Small intestine (tissue), 7 donors: ENCODE measurements at regions not wholly inside any gene's neighbourhood (a gene's known extent, or its start where the extent isn't known, plus 50 kb on each side); places are given as distances from the start of the nearest gene placed in this dataset.
A peak's percentile ranks its signal among the peaks of the same experiment; 100 is the strongest.

Source experiments
- DNase-seq, 2 donors: peaks; one replicate each; pipeline versions ENCODE4 v3.0.0 to v3.0.0-alpha.2; 2013
- FAIRE-seq: peaks from 2 replicates; lab custom pipeline; 2012; peaks lifted over from hg19 to GRCh38; lab: Jason Lieb, UNC
- H3K27ac ChIP-seq, 3 donors: one replicate each; pipeline ENCODE4 v1.5.1; 2013; ENCODE audit warnings: low read length in 2 of 3, mild to moderate bottlenecking in 2 of 3, control low read depth in 1 of 3, inconsistent platforms in 1 of 3, low read depth in 1 of 3, moderate library complexity in 1 of 3
- H3K27me3 ChIP-seq, 3 donors: one replicate each; pipeline ENCODE4 v1.6.1; 2013; ENCODE audit warnings: low read length in 3 of 3, inconsistent platforms in 1 of 3; ENCODE audit not compliant: control insufficient read depth in 3 of 3, insufficient read depth in 3 of 3
- H3K36me3 ChIP-seq, 3 donors: one replicate each; pipeline ENCODE4 v1.6.1; 2013; ENCODE audit warnings: low read length in 3 of 3, inconsistent platforms in 1 of 3, low read depth in 1 of 3, mild to moderate bottlenecking in 1 of 3, moderate library complexity in 1 of 3; ENCODE audit not compliant: control insufficient read depth in 3 of 3, insufficient read depth in 2 of 3
- H3K4me1 ChIP-seq, 3 donors: one replicate each; pipeline ENCODE4 v1.6.1; 2013; ENCODE audit warnings: low read length in 2 of 3, inconsistent platforms in 1 of 3, low read depth in 1 of 3, mild to moderate bottlenecking in 1 of 3, moderate library complexity in 1 of 3; ENCODE audit not compliant: control insufficient read depth in 3 of 3, insufficient read depth in 2 of 3
- H3K4me3 ChIP-seq, 3 donors: one replicate each; pipeline ENCODE4 v1.5.1; 2013; ENCODE audit warnings: low read length in 3 of 3, control low read depth in 1 of 3, inconsistent platforms in 1 of 3, low read depth in 1 of 3, mild to moderate bottlenecking in 1 of 3, moderate library complexity in 1 of 3
- H3K9me3 ChIP-seq, 2 donors: one replicate each; pipeline ENCODE4 v1.6.1; 2013; ENCODE audit warnings: low read depth in 1 of 2, low read length in 1 of 2; ENCODE audit not compliant: control insufficient read depth in 2 of 2, insufficient read depth in 1 of 2
- WGBS, 3 donors: extraction: QIAGEN DNeasy Blood & Tissue Kit; methylation state at CpG; one replicate each; pipeline ENCODE4 v1.1.7; 2013; 5-methylcytosine and 5-hydroxymethylcytosine counted together
- donor health status: healthy with polysubstance abuse.
- donor health status: control.
- donor health status: control.
- donor health status: Bipolar disorder and iron deficiency.
- donor health status: healthy.

DNA sequence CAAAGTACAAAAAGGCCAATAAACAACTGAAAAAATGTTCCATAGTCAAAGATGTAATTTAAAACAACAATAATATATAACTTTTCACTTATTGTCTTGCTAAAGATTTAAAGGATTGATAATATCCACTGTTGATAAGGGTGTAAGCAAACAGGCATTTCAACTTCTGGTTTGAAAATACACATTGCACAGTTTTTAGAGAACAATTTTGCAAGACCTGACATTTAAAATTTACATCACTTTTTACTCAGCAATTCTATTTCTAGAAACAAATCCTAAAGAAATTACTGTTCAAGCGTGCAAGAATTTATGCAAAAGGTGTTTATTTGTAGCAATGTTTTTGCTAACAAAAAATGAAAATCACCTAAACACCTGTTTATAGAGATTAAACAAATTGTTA lies 120.4 kb downstream of the TDRD15 start:
- Histone ChIP-seq H3K27me3 (no peaks in the 10 kb centered on the region), H3K9me3 (no peaks in the 10 kb centered on the region), H3K27ac (no peak overlapping the region), H3K4me3 (no peak overlapping the region), H3K4me1 (no peaks in the 10 kb centered on the region), H3K36me3 (no peaks in the 10 kb centered on the region)
- FAIRE-seq (no peak), DNase-seq (no peak)
- WGBS, 3 donors: 88 to 96% (median 88%) methylated on average over 1 of the region's 1 CpG

- WGBS, 3 donors: 60 to 75% (median 69%) methylated on average over 2 of the region's 2 CpGs
- FAIRE-seq (no peak), DNase-seq (no peak)
- Histone ChIP-seq H3K9me3 (no peaks in the 10 kb centered on the region), H3K27ac (no peak overlapping the region), H3K4me1 (no peaks in the 10 kb centered on the region), H3K4me3 (no peak overlapping the region), H3K36me3 (no peaks in the 10 kb centered on the region), H3K27me3 (no peaks in the 10 kb centered on the region)
Measured at GRCh38 chr2:21245565-21245964, 121.8 kb downstream of the TDRD15 start.

- Histone ChIP-seq H3K9me3 (no peaks in the 10 kb centered on the region), H3K4me3 (no peak overlapping the region), H3K4me1 (peaks cover 0 to 2% (median 0%) of the 10 kb centered on the region in 3 donors), H3K27me3 (no peaks in the 10 kb centered on the region), H3K36me3 (no peaks in the 10 kb centered on the region), H3K27ac (no peak overlapping the region)
- DNase-seq (no peak), FAIRE-seq (no peak)
- 79 to 86% (median 81%) methylated on average over 3 of the region's 3 CpGs for WGBS, 3 donors
Measured at GRCh38 chr2:21249367-21249766, 125.6 kb downstream of the TDRD15 start.

DNA sequence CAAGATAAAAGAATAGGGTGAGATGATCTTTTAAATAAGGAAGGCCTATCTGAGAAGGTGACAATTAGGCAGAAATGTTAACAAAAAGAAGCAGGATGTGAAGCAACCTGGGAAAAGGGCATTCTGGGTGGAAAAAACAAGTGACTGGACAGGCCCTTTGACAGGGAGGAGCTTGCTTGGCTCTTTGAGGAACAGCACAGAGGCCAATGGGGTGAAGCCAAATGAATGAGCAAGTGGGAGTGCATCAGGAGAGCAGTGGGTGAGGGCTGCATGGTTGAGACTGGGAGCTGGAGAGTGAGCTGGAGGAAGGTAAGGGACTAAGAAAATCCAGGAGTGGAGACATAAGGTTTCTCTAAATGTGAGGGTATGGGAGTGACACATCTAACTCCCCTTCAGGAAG lies 126.9 kb downstream of the TDRD15 start:
- FAIRE-seq: no peak

GRCh38 chr2:21251216-21251980 lies 127.6 kb downstream of the TDRD15 start:
- H3K4me3 ChIP-seq: no peak overlapping the region
- FAIRE-seq: no peak
- peak; percentile 42 to 55 for DNase-seq
- no peaks in the 10 kb centered on the region for H3K27me3 ChIP-seq
- no peak overlapping the region for H3K27ac ChIP-seq
- H3K36me3 ChIP-seq: no peaks in the 10 kb centered on the region
- 55 to 67% (median 56%) methylated on average over 5 of the region's 5 CpGs for WGBS, 3 donors
- H3K4me1 ChIP-seq: peaks cover 0 to 2% (median 0%) of the 10 kb centered on the region in 3 donors
- H3K9me3 ChIP-seq: no peaks in the 10 kb centered on the region

More for the DNA sequence above, 126.9 kb downstream of the TDRD15 start:
- DNase-seq: no peak
- Histone ChIP-seq H3K9me3 (no peaks in the 10 kb centered on the region), H3K4me1 (peaks cover 0 to 2% (median 0%) of the 10 kb centered on the region in 3 donors), H3K4me3 (no peak overlapping the region), H3K27ac (no peak overlapping the region), H3K36me3 (no peaks in the 10 kb centered on the region), H3K27me3 (no peaks in the 10 kb centered on the region)

- Histone ChIP-seq H3K9me3 (no peaks in the 10 kb centered on the region), H3K27ac (no peak overlapping the region), H3K36me3 (no peaks in the 10 kb centered on the region), H3K27me3 (no peaks in the 10 kb centered on the region), H3K4me3 (no peak overlapping the region), H3K4me1 (peaks cover 0 to 2% (median 0%) of the 10 kb centered on the region in 3 donors)
- FAIRE-seq: no peak
- DNase-seq: no peak
- WGBS, 3 donors: 82 to 88% (median 86%) methylated on average over 3 of the region's 3 CpGs
Measured at GRCh38 chr2:21253311-21254027, 129.7 kb downstream of the TDRD15 start.

DNA sequence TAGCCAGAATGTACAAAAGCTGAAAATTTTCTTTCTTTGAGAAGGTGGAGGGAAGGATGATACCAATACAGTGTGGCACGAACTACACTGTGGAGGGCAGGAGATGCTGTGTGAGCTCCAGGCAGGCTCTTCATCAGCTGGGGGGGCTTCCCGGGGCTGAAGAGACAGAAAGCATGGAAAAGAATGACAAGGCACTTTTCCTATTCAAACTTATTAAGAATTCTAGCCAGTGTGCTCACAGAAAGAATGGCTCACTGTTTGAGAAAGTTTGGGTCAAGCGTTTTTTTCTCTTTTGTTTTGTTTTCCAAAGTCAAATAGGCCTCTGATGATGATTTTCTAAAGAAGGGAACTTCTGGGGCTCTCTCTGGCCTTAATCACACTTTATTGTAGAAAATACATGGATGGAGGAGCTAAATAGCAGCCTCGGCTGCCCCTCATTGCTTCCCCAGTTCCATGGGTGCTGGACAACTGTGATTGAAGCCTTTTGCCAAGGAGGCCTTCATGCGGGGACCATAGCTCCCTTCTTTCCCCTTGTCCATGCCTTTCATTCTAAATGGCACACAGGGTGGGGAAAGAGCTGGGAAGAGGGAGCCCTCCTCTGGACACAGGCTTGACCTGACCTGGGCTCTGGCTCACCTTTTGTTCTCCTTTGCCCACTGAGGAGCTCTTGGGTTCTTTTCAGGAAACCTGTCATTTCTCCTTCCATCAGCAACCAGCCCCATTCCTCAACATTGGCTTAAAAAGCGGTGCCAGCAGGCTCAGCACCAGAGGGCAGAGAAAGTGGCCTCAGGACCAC lies 130.6 kb downstream of the TDRD15 start:
- Histone ChIP-seq H3K9me3 (no peaks in the 10 kb centered on the region), H3K4me3 (no peak overlapping the region), H3K27me3 (no peaks in the 10 kb centered on the region), H3K27ac (no peak overlapping the region), H3K36me3 (no peaks in the 10 kb centered on the region), H3K4me1 (peaks cover 0 to 2% (median 0%) of the 10 kb centered on the region in 3 donors)
- DNase-seq (no peak), FAIRE-seq (no peak)
- WGBS, 3 donors: 86 to 91% (median 90%) methylated on average over 6 of the region's 6 CpGs

DNA sequence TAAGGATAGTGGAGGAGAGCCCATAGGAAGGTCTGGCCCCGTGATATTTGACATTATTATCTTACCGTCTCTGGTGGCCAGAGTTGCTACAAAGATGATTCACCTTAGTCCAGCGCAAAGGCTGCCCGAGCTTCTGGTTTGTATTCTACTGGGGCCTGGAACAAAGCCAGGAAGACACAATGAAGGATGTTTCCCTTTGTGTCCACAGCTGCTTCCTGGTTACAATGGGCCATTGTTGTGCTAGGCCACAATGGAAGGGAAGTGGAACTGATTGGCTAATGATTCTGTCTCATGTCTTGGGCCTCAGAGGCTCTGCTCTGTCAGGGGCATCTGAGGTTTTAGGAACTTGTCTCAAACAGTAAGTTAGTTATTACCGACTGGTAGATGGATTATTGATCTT lies 132.2 kb downstream of the TDRD15 start:
- H3K27me3 ChIP-seq: no peaks in the 10 kb centered on the region
- no peaks in the 10 kb centered on the region for H3K9me3 ChIP-seq
- H3K27ac ChIP-seq: no peak overlapping the region
- H3K36me3 ChIP-seq: no peaks in the 10 kb centered on the region
- DNase-seq (peak; percentile 22 to 32), FAIRE-seq (no peak)
- no peak overlapping the region for H3K4me3 ChIP-seq
- H3K4me1 ChIP-seq: peaks cover 0 to 2% (median 0%) of the 10 kb centered on the region in 3 donors
- WGBS, 3 donors: 13 to 39% (median 30%) methylated on average over 5 of the region's 5 CpGs
